NCI-H460 (cell line): ENCODE measurements at regions not wholly inside any gene's neighbourhood (a gene's known extent, or its start where the extent isn't known, plus 50 kb on each side); places are given as distances from the start of the nearest gene placed in this dataset.
"Not testable (repeated sequence)": the region's sequence is repeated elsewhere in the genome, so short reads cannot be mapped to it uniquely, and the experiment has no call there.

Experiments used
- DNase-seq: peaks from one replicate; pipeline ENCODE4 v3.0.0-alpha.2; 2016; ENCODE audit warnings: low read depth; ENCODE audit errors: extremely low read depth

- DNase-seq = no peak
Measured at GRCh38 chr22:48820481-48821345, 1007.0 kb downstream of the BRD1 start.

GRCh38 chr22:48819961-48820360, 1007.7 kb downstream of the BRD1 start:
- no peak for DNase-seq

- no peak for DNase-seq
Measured at GRCh38 chr22:48819232-48819631, 1008.4 kb downstream of the BRD1 start.

GRCh38 chr22:48817491-48817890, 1010.2 kb downstream of the BRD1 start:
- not testable (repeated sequence) for DNase-seq

- no peak for DNase-seq
Measured at GRCh38 chr22:48811885-48812284, 1015.8 kb downstream of the BRD1 start.

GRCh38 chr22:48808038-48808960, 1019.4 kb downstream of the BRD1 start:
- DNase-seq = no peak

- DNase-seq = no peak
Measured at GRCh38 chr22:48807155-48807554, 1020.5 kb downstream of the BRD1 start.

GRCh38 chr22:48806227-48806781, 1021.4 kb downstream of the BRD1 start:
- DNase-seq = no peak

GRCh38 chr22:48805516-48805915, 1022.2 kb downstream of the BRD1 start:
- no peak for DNase-seq

- DNase-seq = no peak
Measured at GRCh38 chr22:48804811-48805301, 1022.8 kb downstream of the BRD1 start.

GRCh38 chr22:48803948-48804810, 1023.5 kb downstream of the BRD1 start:
- DNase-seq = no peak

- DNase-seq = no peak
Measured at GRCh38 chr22:48803171-48803947, 1024.3 kb downstream of the BRD1 start.

- DNase-seq = no peak
Measured at GRCh38 chr22:48802576-48802975, 1025.1 kb downstream of the BRD1 start.

GRCh38 chr22:48800886-48801607, 1026.6 kb downstream of the BRD1 start:
- no peak for DNase-seq

- no peak for DNase-seq
Measured at GRCh38 chr22:48800036-48800885, 1027.4 kb downstream of the BRD1 start.

- no peak for DNase-seq
Measured at GRCh38 chr22:48799227-48799970, 1028.3 kb downstream of the BRD1 start.
